ENCODE measurements at regions not wholly inside any gene's neighbourhood (a gene's known extent, or its start where the extent isn't known, plus 50 kb on each side); places are given as distances from the start of the nearest gene placed in this dataset.

DNA sequence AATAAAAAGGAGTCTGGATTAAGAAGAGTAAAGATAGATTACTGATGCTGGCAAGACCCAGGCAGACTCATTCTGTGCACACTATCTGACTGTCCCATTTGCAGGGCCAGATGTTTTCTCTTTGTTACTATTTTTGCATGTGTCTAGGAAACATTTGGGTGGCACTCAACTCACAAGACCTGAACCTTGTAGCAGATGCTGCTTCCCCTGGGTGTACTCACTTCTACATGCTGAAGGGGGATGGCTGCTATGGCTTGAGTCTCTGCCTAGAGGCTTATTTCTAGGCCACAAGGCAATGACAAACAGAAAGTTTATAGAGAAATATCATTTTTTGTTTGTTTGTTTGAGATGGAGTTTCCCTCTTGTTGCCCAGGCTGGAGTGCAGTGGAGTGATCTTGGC, 351.4 kb downstream of the FOXA2 start:
- Histone ChIP-seq H3K79me1 (ENCODE audit: low read depth, low read length) (no peaks in the 10 kb centered on the region), H2AK5ac (ENCODE audit: low read depth, low read length) (no peak overlapping the region), H3K27ac (ENCODE audit: low read depth, low read length) (no peak overlapping the region), H3K79me2 (ENCODE audit: control insufficient read depth in 1 of 2, insufficient read depth in 2 of 2, low read length in 2 of 2) (no peaks in the 10 kb centered on the region), H3K4me1 (replicated peaks in 1 of 4; ENCODE audit: control insufficient read depth in 3 of 4, insufficient read depth in 4 of 4, low read length in 3 of 4) (peaks cover 0 to 7% (median 4%) of the 10 kb centered on the region in 4 experiments; a peak in 3 of 7 replicates), H3K4me3 (ENCODE audit: extremely low read depth in 1 of 4, insufficient read depth in 2 of 4, low read depth in 3 of 4, low read length in 4 of 4) (no peak overlapping the region), H3K4me2 (ENCODE audit: insufficient read depth in 1 of 2, low read depth in 2 of 2, low read length in 2 of 2) (no peak overlapping the region), H2BK120ac (replicated peaks; ENCODE audit: low read depth, low read length) (no peak overlapping the region), H4K20me1 (replicated peaks in 1 of 2; ENCODE audit: control insufficient read depth in 1 of 2, insufficient read depth in 2 of 2, low read length in 2 of 2) (no peaks in the 10 kb centered on the region), H3K4ac (replicated peaks; ENCODE audit: insufficient read length, low read depth, low read length) (no peak overlapping the region), H3K23ac (ENCODE audit: insufficient read length) (no peak overlapping the region), H3K56ac (replicated peaks; ENCODE audit: insufficient read length, low read depth, low read length) (no peak overlapping the region), H3K9me3 (ENCODE audit: insufficient read depth in 2 of 2, low read depth in 1 of 2, low read length in 1 of 2) (no peaks in the 10 kb centered on the region), H3K23me2 (ENCODE audit: low read depth, low read length) (no peaks in the 10 kb centered on the region), H3K14ac (ENCODE audit: insufficient read length) (no peak overlapping the region), H4K5ac (ENCODE audit: insufficient read length, low read depth, low read length) (no peak overlapping the region), H3K9ac (replicated peaks in 1 of 4; ENCODE audit: extremely low read depth in 1 of 4, low read depth in 3 of 4, low read length in 3 of 4) (no peak overlapping the region), H3K18ac (ENCODE audit: extremely low read depth, low read length) (no peak overlapping the region), H4K8ac (ENCODE audit: extremely low read depth, insufficient read depth, low read length) (no peak overlapping the region), H2BK20ac (ENCODE audit: low read length) (no peak overlapping the region), H2BK5ac (ENCODE audit: low read depth, low read length) (no peak overlapping the region), H3K36me3 (ENCODE audit: control insufficient read depth in 2 of 4, insufficient read depth in 4 of 4, low read length in 3 of 4) (no peaks in the 10 kb centered on the region), H3K27me3 (replicated peaks in 1 of 4; ENCODE audit: control insufficient read depth in 3 of 4, extremely low read depth in 1 of 4, insufficient read depth in 3 of 4, low read length in 3 of 4) (no peaks in the 10 kb centered on the region), H2AFZ (ENCODE audit: low read length) (no peak overlapping the region), H4K91ac (replicated peaks; ENCODE audit: insufficient read length, low read length) (no peak overlapping the region), H2BK12ac (ENCODE audit: low read depth, low read length) (no peak overlapping the region), H2BK15ac (ENCODE audit: low read length) (0 out of 2 replicates have a peak overlapping the region, but pooled peaks have one; percentile 76)
- FAIRE-seq (no peak), DNase-seq (ENCODE audit: low read depth in 1 of 2, low spot score in 2 of 2) (no peak)
- TF ChIP-seq POLR2AphosphoS5 (IDR thresholded peaks at IDR 0.05; ENCODE audit: low read depth, low read length): no peak
- TF ChIP-seq SP2 (IDR thresholded peaks at IDR 0.05; ENCODE audit: low read length): no peak
- ChIA-PET CTCF (ENCODE audit: partially characterized antibody) (interaction anchor here (0.7 to 2.3 kb wide), 3 partner anchors 11 to 528 kb away, joined by 3 to 7 read pairs (median 5); no protein-coding TSS in a partner anchor), POLR2A (ENCODE audit: partially characterized antibody) (no interaction called here)

Data from H1 (cell line).